Naive thymus-derived CD4-positive, alpha-beta T cell (primary cell): ENCODE measurements at regions not wholly inside any gene's neighbourhood (a gene's known extent, or its start where the extent isn't known, plus 50 kb on each side); places are given as distances from the start of the nearest gene placed in this dataset.

Source experiments
- ATAC-seq: fragments of 150-1000 bp; cut with Tn5 transposase; 2 replicates; pipeline ENCODE4 v1.10.0; 2021; ENCODE audit warnings: mild to moderate bottlenecking, moderate library complexity
- CTCF ChIA-PET: fragments of 350-600 bp; sonication (Branson Sonifier 250); formaldehyde crosslinking; loops from one replicate; lab custom pipeline; 2021; ENCODE audit warnings: antibody characterized with exemption; lab: Charles Lee
- POLR2A ChIA-PET: fragments of 350-600 bp; sonication (Branson Sonifier 250); formaldehyde crosslinking; loops from one replicate; lab custom pipeline; 2021; ENCODE audit warnings: antibody characterized with exemption, inconsistent platforms; lab: Charles Lee
- DNase-seq, 9 donors: peaks; one replicate each; pipeline versions ENCODE4 v3.0.0 to v3.0.0-alpha.2; 2020 to 2022; ENCODE audit warnings: mixed read lengths in 1 of 9
- H3K27ac ChIP-seq: one replicate; pipeline ENCODE4 v1.7.0; 2013; ENCODE audit warnings: mild to moderate bottlenecking, low read depth, low read length, moderate library complexity
- H3K27me3 ChIP-seq, 2 donors: one replicate each; pipeline ENCODE4 v1.7.0; 2013; ENCODE audit warnings: low read length in 2 of 2, mild to moderate bottlenecking in 2 of 2, moderate library complexity in 2 of 2; ENCODE audit not compliant: control insufficient read depth in 2 of 2, insufficient read depth in 2 of 2
- H3K36me3 ChIP-seq, 3 experiments: 1 replicate in 2 of 3; 2 replicates in 1 of 3; pipeline ENCODE4 v1.7.0; 2013; ENCODE audit warnings: low read length in 3 of 3, mild to moderate bottlenecking in 3 of 3, moderate library complexity in 1 of 3; ENCODE audit not compliant: insufficient read depth in 3 of 3, control insufficient read depth in 2 of 3
- H3K4me1 ChIP-seq, 2 donors: one replicate each; pipeline ENCODE4 v1.7.0; 2013; ENCODE audit warnings: low read length in 2 of 2, mild to moderate bottlenecking in 2 of 2, moderate library complexity in 1 of 2; ENCODE audit not compliant: control insufficient read depth in 2 of 2, insufficient read depth in 2 of 2
- H3K4me3 ChIP-seq: 2 replicates; pipeline ENCODE4 v1.7.0; 2013; ENCODE audit warnings: mild to moderate bottlenecking, low read length
- H3K9me3 ChIP-seq, 3 experiments: 1 replicate in 2 of 3; 2 replicates in 1 of 3; pipeline ENCODE4 v1.7.0; 2013; ENCODE audit warnings: low read length in 3 of 3; ENCODE audit not compliant: control insufficient read depth in 2 of 3
- H3K27ac Mint-ChIP-seq, 9 donors: one replicate each; pipeline ENCODE4 v1.8.0; 2020 to 2022; ENCODE audit warnings: mixed read lengths in 9 of 9, mild to moderate bottlenecking in 8 of 9, moderate library complexity in 5 of 9, inconsistent platforms in 2 of 9
- H3K27me3 Mint-ChIP-seq, 5 donors: one replicate each; pipeline ENCODE4 v1.8.0; 2021 to 2022; ENCODE audit warnings: mixed read lengths in 5 of 5, mild to moderate bottlenecking in 1 of 5
- H3K36me3 Mint-ChIP-seq, 5 donors: one replicate each; pipeline ENCODE4 v1.8.0; 2020 to 2022; ENCODE audit warnings: mixed read lengths in 5 of 5, mild to moderate bottlenecking in 3 of 5, inconsistent platforms in 1 of 5
- H3K4me1 Mint-ChIP-seq, 7 donors: one replicate each; pipeline ENCODE4 v1.8.0; 2020 to 2022; ENCODE audit warnings: mixed read lengths in 7 of 7, mild to moderate bottlenecking in 3 of 7, inconsistent platforms in 1 of 7
- H3K4me3 Mint-ChIP-seq, 10 donors: one replicate each; pipeline ENCODE4 v1.8.0; 2020 to 2022; ENCODE audit warnings: mild to moderate bottlenecking in 10 of 10, mixed read lengths in 10 of 10, moderate library complexity in 6 of 10, inconsistent platforms in 2 of 10
- H3K9me3 Mint-ChIP-seq, 11 donors: one replicate each; pipeline ENCODE4 v1.8.0; 2020 to 2022; ENCODE audit warnings: mixed read lengths in 11 of 11, mild to moderate bottlenecking in 4 of 11, inconsistent platforms in 1 of 11, moderate library complexity in 1 of 11
- intact Hi-C, 2 donors: fragments of 100-400 bp; cut with micrococcal nuclease; formaldehyde crosslinking; loops; one replicate each; pipeline ENCODE4 v1.15.1; 2023

DNA sequence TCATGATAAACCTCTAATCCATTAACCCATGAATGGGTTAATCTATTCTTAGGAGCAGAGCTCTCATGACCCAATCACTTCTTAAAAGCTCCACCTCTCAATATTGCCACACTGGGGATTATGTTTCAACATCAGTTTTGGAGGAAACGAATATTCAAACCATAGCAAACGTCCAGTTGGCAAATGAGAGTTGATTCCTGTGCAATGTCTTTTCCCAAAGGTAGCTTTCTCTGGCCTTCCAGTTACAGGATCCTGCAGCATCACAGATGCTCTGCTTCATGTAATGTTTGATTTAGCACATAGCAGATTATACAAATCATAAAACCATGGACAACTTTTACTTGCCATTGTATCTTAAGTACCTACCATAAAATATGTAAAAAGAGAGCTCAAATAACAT is 481.0 kb downstream of the TNS1 start:
- no peaks in the 10 kb centered on the region for H3K27me3 ChIP-seq
- Mint-ChIP-seq H3K4me3 (no peak overlapping the region), H3K4me1 (no peaks in the 10 kb centered on the region), H3K27me3 (no peaks in the 10 kb centered on the region), H3K27ac (no peak overlapping the region), H3K36me3 (peaks cover 0 to 4% (median 0%) of the 10 kb centered on the region in 5 donors), H3K9me3 (no peaks in the 10 kb centered on the region)
- H3K4me3 ChIP-seq, result no peak overlapping the region
- ChIA-PET POLR2A (no interaction called here), CTCF (no interaction called here)
- H3K36me3 ChIP-seq, result no peaks in the 10 kb centered on the region
- DNase-seq (no peak), ATAC-seq (no peak)
- H3K9me3 ChIP-seq, result no peaks in the 10 kb centered on the region
- H3K4me1 ChIP-seq, result no peaks in the 10 kb centered on the region
- intact Hi-C loops, result no loop called here
- no peak overlapping the region for H3K27ac ChIP-seq

DNA sequence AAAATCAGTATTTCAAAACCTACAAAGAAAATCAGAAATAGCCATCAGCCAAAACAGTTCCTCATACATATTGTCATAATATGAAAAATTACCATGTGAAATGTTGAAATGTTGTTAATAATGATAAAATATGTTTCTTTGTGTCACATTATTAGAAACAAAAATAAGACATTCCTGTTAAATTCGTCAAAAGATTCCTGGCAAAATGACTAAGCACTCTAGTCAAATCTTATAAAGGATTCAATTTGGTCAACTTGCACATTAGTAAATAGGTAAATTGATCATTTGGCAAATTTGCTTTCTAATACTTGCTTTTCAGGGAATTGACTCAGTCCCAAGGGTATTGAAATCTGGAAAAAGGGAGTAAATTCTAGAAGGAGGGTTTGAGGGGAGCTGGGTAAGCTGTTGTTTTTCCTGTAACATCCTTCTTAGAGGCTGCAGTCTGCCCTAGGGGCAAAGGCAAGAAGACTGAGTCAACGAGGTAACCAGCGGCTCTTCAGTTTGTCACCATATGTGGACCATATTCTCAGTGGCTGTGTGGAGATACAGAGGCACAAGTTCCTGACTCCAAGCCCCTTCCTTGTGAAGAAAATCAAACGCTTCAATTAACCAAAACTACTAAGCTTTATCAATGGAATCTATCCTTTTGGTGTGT is 482.3 kb downstream of the TNS1 start:
- CTCF ChIA-PET, result no interaction called here
- no peak overlapping the region for H3K4me3 ChIP-seq
- H3K9me3 Mint-ChIP-seq, result no peaks in the 10 kb centered on the region
- ATAC-seq (no peak), DNase-seq (no peak)
- no peaks in the 10 kb centered on the region for H3K27me3 Mint-ChIP-seq
- no peak overlapping the region for H3K4me3 Mint-ChIP-seq
- H3K36me3 ChIP-seq, result no peaks in the 10 kb centered on the region
- intact Hi-C loops, result no loop called here
- no peaks in the 10 kb centered on the region for H3K4me1 Mint-ChIP-seq
- POLR2A ChIA-PET, result no interaction called here
- no peak overlapping the region for H3K27ac ChIP-seq
- H3K27me3 ChIP-seq, result no peaks in the 10 kb centered on the region
- no peaks in the 10 kb centered on the region for H3K9me3 ChIP-seq
- no peaks in the 10 kb centered on the region for H3K4me1 ChIP-seq
- H3K36me3 Mint-ChIP-seq, result peaks cover 0 to 4% (median 0%) of the 10 kb centered on the region in 5 donors
- H3K27ac Mint-ChIP-seq, result no peak overlapping the region

DNA sequence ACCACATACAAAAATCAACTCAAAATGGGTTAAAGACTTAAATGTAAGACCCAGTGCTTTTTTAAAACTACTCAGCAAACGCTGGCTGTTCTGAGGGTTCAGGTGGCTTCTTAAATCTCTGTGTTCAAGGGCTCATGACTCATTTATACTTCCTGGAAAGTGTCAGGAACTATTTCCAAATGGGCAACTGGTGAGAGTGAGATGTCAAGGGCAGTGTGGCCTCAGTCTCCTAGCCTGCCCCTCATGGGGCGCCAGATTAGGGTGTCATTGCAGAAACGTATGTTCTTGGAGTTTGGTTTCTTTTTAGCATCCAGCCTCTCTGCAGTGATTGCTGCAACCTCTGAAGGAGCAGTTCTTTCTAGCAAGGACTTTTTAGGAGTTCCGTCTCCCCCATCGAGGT is 485.4 kb downstream of the TNS1 start:
- H3K27me3 Mint-ChIP-seq, result no peaks in the 10 kb centered on the region
- POLR2A ChIA-PET, result no interaction called here
- no peaks in the 10 kb centered on the region for H3K36me3 Mint-ChIP-seq
- intact Hi-C loops, result loop anchor here in 1 of 2 donors (10.0 kb wide), 1 partner anchor 373 kb away; no protein-coding TSS in a partner anchor
- H3K27ac ChIP-seq, result no peak overlapping the region
- H3K4me3 Mint-ChIP-seq, result no peak overlapping the region
- ATAC-seq (no peak), DNase-seq (no peak)
- H3K4me1 Mint-ChIP-seq, result peaks cover 0 to 8% (median 0%) of the 10 kb centered on the region in 7 donors
- H3K4me3 ChIP-seq, result no peak overlapping the region
- CTCF ChIA-PET, result no interaction called here
- no peaks in the 10 kb centered on the region for H3K9me3 Mint-ChIP-seq
- no peaks in the 10 kb centered on the region for H3K4me1 ChIP-seq
- no peaks in the 10 kb centered on the region for H3K9me3 ChIP-seq
- no peak overlapping the region for H3K27ac Mint-ChIP-seq
- H3K27me3 ChIP-seq, result no peaks in the 10 kb centered on the region
- H3K36me3 ChIP-seq, result no peaks in the 10 kb centered on the region

DNA sequence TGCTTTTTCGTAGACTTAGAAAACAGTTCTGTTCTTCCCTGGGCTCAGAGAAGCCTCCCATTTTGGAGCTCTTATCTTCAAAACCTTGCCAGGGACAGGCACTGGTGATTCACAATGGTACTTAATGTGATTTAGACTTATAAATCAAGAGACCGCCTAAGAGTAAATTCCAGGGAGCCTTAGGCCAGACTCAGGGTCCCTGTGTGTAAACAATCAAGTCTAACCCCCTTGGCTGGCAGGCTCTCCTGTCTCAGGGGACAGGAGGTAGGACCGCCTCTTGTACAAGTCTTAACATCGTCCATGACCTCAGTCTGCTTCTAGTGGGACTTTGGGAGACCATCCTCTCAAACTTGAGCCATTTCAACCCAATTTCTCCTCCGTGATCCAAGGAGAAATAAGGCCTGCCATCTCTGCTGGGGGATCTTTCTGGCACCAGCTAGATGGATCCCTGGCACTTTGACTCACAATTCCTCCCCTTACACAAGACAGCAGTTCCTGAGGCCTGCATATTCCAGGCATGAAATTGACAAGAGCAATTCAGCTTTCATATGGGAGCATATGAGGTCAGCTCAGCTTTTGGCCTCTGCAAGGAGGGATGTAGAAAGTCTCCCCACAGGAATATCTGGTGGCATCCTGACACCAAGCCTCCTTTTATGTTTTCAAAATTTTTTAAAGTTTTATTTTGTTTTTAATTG is 487.0 kb downstream of the TNS1 start:
- Histone ChIP-seq H3K36me3 (no peaks in the 10 kb centered on the region), H3K27ac (no peak overlapping the region), H3K27me3 (no peaks in the 10 kb centered on the region), H3K9me3 (no peaks in the 10 kb centered on the region), H3K4me1 (no peaks in the 10 kb centered on the region), H3K4me3 (no peak overlapping the region)
- intact Hi-C loops, result loop anchor here in 1 of 2 donors (10.0 kb wide), 1 partner anchor 371 kb away; no protein-coding TSS in a partner anchor
- peaks cover 0 to 9% (median 4%) of the 10 kb centered on the region in 7 donors for H3K4me1 Mint-ChIP-seq
- ChIA-PET CTCF (no interaction called here), POLR2A (no interaction called here)
- ATAC-seq, result no peak
- DNase-seq, result no peak
- peaks cover 0 to 6% (median 3%) of the 10 kb centered on the region in 5 donors for H3K27me3 Mint-ChIP-seq
- H3K36me3 Mint-ChIP-seq, result no peaks in the 10 kb centered on the region
- no peak overlapping the region for H3K27ac Mint-ChIP-seq
- H3K9me3 Mint-ChIP-seq, result no peaks in the 10 kb centered on the region
- no peak overlapping the region for H3K4me3 Mint-ChIP-seq

DNA sequence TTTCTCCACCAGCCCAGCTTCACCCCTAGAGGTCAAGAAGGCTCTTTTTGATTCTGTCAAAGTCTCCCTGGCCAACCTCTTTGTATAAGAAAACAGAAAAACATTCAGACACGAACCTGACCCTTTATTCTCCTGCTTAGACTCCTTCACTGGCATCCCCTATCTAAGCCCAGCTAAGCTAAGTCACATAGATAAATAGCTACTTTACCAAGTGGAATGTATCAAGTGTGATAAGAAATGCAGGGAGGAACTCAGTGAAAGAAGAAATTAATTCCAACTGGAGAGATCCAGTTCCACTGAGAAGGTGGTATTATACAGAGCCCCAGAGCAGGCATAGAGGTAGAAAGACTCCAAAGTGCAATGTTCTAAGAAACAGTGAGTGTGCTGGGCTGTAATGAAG is 489.5 kb downstream of the TNS1 start:
- ChIA-PET POLR2A (interaction anchor here (1.0 kb wide), 1 partner anchor 111 kb away, joined by 3 read pairs; no protein-coding TSS in a partner anchor), CTCF (no interaction called here)
- no peak overlapping the region for H3K4me3 Mint-ChIP-seq
- ATAC-seq (no peak), DNase-seq (no peak)
- no peaks in the 10 kb centered on the region for H3K9me3 Mint-ChIP-seq
- H3K9me3 ChIP-seq, result no peaks in the 10 kb centered on the region
- H3K36me3 ChIP-seq, result no peaks in the 10 kb centered on the region
- no peak overlapping the region for H3K27ac Mint-ChIP-seq
- no peaks in the 10 kb centered on the region for H3K4me1 ChIP-seq
- H3K4me3 ChIP-seq, result no peak overlapping the region
- no peaks in the 10 kb centered on the region for H3K27me3 ChIP-seq
- intact Hi-C loops, result loop anchor here (5.0 to 10.0 kb wide), 4 partner anchors 199 to 996 kb away; partner anchors contain the start of gene IGFBP5 (in 1 of the 2)
- no peaks in the 10 kb centered on the region for H3K36me3 Mint-ChIP-seq
- peaks cover 0 to 10% (median 7%) of the 10 kb centered on the region in 5 donors for H3K27me3 Mint-ChIP-seq
- no peak overlapping the region for H3K27ac ChIP-seq
- peaks cover 0 to 13% (median 7%) of the 10 kb centered on the region in 7 donors for H3K4me1 Mint-ChIP-seq

DNA sequence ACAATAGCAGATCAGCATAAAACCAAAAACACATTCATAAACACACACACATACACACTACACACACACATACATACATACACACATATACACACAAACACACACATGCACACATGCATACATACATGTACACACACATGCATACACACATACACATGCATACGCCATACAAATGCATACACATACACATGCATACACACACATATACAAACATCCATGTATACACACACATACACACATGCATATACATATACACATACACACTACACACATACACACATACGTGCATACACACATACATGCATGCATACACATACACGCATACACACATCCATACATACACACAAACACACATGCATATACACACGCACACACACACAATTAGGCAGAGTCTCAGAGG is 490.1 kb downstream of the TNS1 start:
- CTCF ChIA-PET, result no interaction called here
- H3K27me3 ChIP-seq, result no peaks in the 10 kb centered on the region
- H3K36me3 ChIP-seq, result no peaks in the 10 kb centered on the region
- Mint-ChIP-seq H3K9me3 (no peaks in the 10 kb centered on the region), H3K4me3 (no peak overlapping the region), H3K36me3 (no peaks in the 10 kb centered on the region), H3K27me3 (peaks cover 4 to 14% (median 7%) of the 10 kb centered on the region in 5 donors), H3K27ac (no peak overlapping the region), H3K4me1 (peaks cover 0 to 13% (median 7%) of the 10 kb centered on the region in 7 donors)
- ATAC-seq (no peak), DNase-seq (no peak)
- H3K4me1 ChIP-seq, result no peaks in the 10 kb centered on the region
- intact Hi-C loops, result loop anchor here (5.0 to 10.0 kb wide), 4 partner anchors 200 to 995 kb away; partner anchors contain the start of gene IGFBP5 (in 1 of the 2)
- H3K9me3 ChIP-seq, result no peaks in the 10 kb centered on the region
- no peak overlapping the region for H3K27ac ChIP-seq
- H3K4me3 ChIP-seq, result no peak overlapping the region
- POLR2A ChIA-PET, result interaction anchor here (1.0 kb wide), 1 partner anchor 111 kb away, joined by 3 read pairs; no protein-coding TSS in a partner anchor
